Upper lobe of right lung (tissue), 1 donor: ENCODE measurements at regions not wholly inside any gene's neighbourhood (a gene's known extent, or its start where the extent isn't known, plus 50 kb on each side); places are given as distances from the start of the nearest gene placed in this dataset.

Experiments used
- ATAC-seq: fragments of 200-7000 bp; cut with Tn5 transposase; one replicate; pipeline ENCODE4 v1.9.1; 2020; ENCODE audit warnings: mild to moderate bottlenecking, moderate library complexity
- DNase-seq: peaks from one replicate; pipeline ENCODE4 v3.0.0-alpha.2; 2020
- H3K27ac ChIP-seq: fragments of 200-600 bp; one replicate; pipeline ENCODE4 v1.8.0; 2022
- H3K27me3 ChIP-seq: fragments of 200-600 bp; one replicate; pipeline ENCODE4 v1.8.0; 2022; ENCODE audit warnings: mild to moderate bottlenecking
- H3K36me3 ChIP-seq: fragments of 200-600 bp; one replicate; pipeline ENCODE4 v1.8.0; 2022
- H3K4me1 ChIP-seq: fragments of 200-600 bp; one replicate; pipeline ENCODE4 v1.8.0; 2022
- H3K4me3 ChIP-seq: fragments of 200-600 bp; one replicate; pipeline ENCODE4 v1.8.0; 2022; ENCODE audit warnings: mild to moderate bottlenecking
- H3K9me3 ChIP-seq: fragments of 200-600 bp; one replicate; pipeline ENCODE4 v1.8.0; 2022
- intact Hi-C: fragments of 100-400 bp; cut with DNase I; formaldehyde crosslinking; loops from one replicate; pipeline ENCODE4 v1.11.0; 2022
- TF ChIP-seq, protein P1 (sequence below): fragments of 200-600 bp; IDR thresholded peaks from one replicate; pipeline ENCODE4 v1.8.0; 2022; ENCODE audit warnings: antibody characterized with exemption
- donor health status: DM: no; HTN: yes; CAD: no; lungs with severe emphysema.

DNA sequence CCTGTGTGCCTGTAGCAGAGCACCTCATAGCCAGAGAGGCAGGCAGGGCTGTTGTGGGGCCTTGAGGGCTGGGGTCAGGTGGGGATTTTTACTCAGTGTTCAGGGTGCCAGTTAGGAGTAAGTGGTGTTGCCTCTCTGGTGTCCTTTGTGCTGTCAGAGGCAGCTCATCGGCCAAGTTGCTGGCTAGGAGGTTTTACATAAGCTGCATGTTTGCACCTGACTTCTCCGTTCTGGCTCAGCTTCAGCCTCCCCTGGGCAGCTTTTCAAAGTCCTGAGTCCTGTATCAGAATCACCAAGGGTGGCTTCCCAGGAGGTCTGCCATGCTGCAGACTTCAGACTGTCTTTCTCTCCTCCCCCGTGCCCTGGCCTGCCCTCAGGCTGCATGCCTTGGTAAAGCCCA is 242.6 kb upstream of the TPM1 start:
- H3K36me3 ChIP-seq, result no peaks in the 10 kb centered on the region
- H3K9me3 ChIP-seq, result no peaks in the 10 kb centered on the region
- no peak overlapping the region for H3K27ac ChIP-seq
- H3K4me3 ChIP-seq, result no peak overlapping the region
- intact Hi-C loops, result no loop called here
- no peaks in the 10 kb centered on the region for H3K27me3 ChIP-seq
- DNase-seq (no peak), ATAC-seq (no peak)
- TF ChIP-seq, protein P1, sequence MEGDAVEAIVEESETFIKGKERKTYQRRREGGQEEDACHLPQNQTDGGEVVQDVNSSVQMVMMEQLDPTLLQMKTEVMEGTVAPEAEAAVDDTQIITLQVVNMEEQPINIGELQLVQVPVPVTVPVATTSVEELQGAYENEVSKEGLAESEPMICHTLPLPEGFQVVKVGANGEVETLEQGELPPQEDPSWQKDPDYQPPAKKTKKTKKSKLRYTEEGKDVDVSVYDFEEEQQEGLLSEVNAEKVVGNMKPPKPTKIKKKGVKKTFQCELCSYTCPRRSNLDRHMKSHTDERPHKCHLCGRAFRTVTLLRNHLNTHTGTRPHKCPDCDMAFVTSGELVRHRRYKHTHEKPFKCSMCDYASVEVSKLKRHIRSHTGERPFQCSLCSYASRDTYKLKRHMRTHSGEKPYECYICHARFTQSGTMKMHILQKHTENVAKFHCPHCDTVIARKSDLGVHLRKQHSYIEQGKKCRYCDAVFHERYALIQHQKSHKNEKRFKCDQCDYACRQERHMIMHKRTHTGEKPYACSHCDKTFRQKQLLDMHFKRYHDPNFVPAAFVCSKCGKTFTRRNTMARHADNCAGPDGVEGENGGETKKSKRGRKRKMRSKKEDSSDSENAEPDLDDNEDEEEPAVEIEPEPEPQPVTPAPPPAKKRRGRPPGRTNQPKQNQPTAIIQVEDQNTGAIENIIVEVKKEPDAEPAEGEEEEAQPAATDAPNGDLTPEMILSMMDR, result no peak
- H3K4me1 ChIP-seq, result no peaks in the 10 kb centered on the region

DNA sequence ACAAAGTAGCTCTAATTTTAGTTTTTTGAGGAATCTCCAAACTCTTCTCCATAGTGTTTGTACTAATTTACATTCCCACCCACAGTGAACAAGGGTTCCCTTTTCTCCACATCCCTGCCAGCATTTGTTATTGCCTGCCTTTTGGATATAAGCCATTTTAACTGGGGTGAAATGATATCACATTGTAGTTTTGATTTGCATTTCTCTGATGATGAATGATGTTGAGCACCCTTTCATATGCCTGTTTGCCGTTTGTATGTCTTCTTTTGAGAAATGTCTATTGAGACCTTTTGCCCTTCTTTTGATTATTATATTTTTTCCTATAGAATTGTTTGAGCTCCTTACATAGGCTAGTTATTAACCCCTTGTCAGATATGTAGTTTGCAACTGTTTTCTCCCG is 239.9 kb upstream of the TPM1 start:
- Histone ChIP-seq H3K4me3 (no peak overlapping the region), H3K36me3 (peaks cover 7% of the 10 kb centered on the region), H3K4me1 (no peaks in the 10 kb centered on the region), H3K27ac (no peak overlapping the region), H3K27me3 (no peaks in the 10 kb centered on the region), H3K9me3 (no peaks in the 10 kb centered on the region)
- intact Hi-C loops, result no loop called here
- DNase-seq, result no peak
- TF ChIP-seq, protein P1, result no peak
- ATAC-seq, result no peak

DNA sequence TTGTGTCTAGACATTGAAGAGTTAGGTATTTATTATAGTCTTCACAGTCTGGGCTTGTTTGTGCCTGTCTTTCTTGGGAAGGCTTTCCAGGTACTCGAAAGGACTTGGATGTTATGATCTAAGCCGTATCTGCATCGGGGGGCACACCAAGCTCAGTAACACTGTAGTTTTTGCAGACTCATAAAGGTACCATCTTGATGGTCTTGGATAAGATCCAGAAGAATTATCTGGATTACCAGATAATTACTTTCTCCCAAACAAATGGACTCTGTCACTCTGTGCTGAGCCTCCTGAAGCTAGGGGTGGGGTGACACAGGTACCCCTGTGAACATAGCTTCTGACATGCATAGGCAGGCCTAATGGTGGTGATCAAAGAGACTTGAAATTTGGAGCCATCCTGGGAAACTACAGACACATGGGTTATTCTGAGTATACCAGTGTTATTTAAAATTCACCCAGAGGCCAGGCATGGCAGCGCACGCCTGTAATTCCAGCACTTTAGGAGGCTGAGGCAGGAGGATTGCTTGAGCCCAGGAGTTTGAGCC is 238.6 kb upstream of the TPM1 start:
- TF ChIP-seq, protein P1, result no peak
- H3K4me1 ChIP-seq, result no peaks in the 10 kb centered on the region
- no peaks in the 10 kb centered on the region for H3K27me3 ChIP-seq
- intact Hi-C loops, result no loop called here
- no peak for ATAC-seq
- H3K4me3 ChIP-seq, result no peak overlapping the region
- H3K27ac ChIP-seq, result no peak overlapping the region
- no peaks in the 10 kb centered on the region for H3K9me3 ChIP-seq
- peaks cover 7% of the 10 kb centered on the region for H3K36me3 ChIP-seq
- no peak for DNase-seq

DNA sequence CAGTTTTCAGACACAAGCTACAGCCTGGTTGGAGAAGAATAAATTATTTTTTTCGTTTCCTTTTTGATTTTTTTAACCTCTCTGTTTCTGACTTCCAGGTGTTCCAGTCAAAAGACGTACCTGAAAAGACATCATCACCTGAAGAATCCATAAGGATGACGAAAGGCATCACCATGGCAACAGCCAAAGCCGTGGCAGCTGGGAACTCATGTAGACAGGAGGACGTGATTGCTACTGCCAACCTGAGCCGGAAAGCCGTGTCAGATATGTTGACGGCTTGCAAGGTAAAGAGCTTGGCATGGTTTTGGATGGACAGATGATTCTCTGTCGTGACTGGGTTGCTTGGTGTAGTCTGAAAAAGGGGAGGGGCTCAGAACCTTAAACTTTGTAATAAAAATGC is 237.0 kb upstream of the TPM1 start:
- Histone ChIP-seq H3K27ac (no peak overlapping the region), H3K36me3 (peaks cover 7% of the 10 kb centered on the region), H3K9me3 (no peaks in the 10 kb centered on the region), H3K27me3 (no peaks in the 10 kb centered on the region), H3K4me1 (no peaks in the 10 kb centered on the region), H3K4me3 (no peak overlapping the region)
- TF ChIP-seq, protein P1, result no peak
- DNase-seq, result no peak
- intact Hi-C loops, result no loop called here
- no peak for ATAC-seq

DNA sequence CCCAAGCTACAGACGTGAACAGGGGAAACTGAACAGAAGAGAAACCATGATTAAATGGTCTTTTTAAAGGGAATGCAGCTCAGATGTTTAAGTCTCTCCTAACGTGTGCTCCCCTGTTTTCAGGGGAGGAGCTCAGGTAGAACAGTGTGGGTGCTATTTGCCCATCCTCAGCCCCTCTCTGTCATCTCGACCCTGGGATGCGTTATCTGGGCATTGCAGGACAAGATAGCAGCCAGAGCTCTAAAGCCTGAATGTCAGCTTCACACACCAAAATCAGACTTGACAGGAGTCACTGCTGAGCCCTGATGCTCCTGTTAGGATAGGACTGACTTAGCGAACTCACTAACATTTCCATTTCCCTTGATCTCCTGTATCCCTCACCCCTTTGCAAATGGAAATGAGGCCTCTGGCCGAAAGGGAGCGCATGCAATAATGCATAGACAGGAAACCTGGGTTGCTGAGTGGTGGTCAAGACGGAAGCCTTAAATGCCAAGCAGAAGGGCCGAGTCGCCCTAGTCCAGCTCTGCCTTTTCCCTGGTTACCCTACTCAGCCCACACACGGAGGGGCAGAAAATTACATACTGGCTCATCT is 234.9 kb upstream of the TPM1 start:
- intact Hi-C loops, result no loop called here
- H3K36me3 ChIP-seq, result peaks cover 7% of the 10 kb centered on the region

More for the DNA sequence above, 234.9 kb upstream of the TPM1 start:
- Histone ChIP-seq H3K4me3 (no peak overlapping the region), H3K27me3 (no peaks in the 10 kb centered on the region), H3K27ac (no peak overlapping the region), H3K9me3 (no peaks in the 10 kb centered on the region), H3K4me1 (no peaks in the 10 kb centered on the region)
- TF ChIP-seq, protein P1, result no peak
- DNase-seq (no peak), ATAC-seq (no peak)
